Immature natural killer cell (primary cell): ENCODE measurements at regions not wholly inside any gene's neighbourhood (a gene's known extent, or its start where the extent isn't known, plus 50 kb on each side); places are given as distances from the start of the nearest gene placed in this dataset.
A peak's percentile ranks its signal among the peaks of the same experiment; 100 is the strongest.

Experiments
- DNase-seq, 3 donors: peaks; one replicate each; pipeline ENCODE4 v3.0.0; 2022; ENCODE audit warnings: mixed read lengths in 1 of 3
- H3K27ac Mint-ChIP-seq, 6 donors: one replicate each; pipeline ENCODE4 v1.8.0; 2020; ENCODE audit warnings: mixed read lengths in 6 of 6, mild to moderate bottlenecking in 5 of 6, inconsistent platforms in 4 of 6, moderate library complexity in 3 of 6
- H3K27me3 Mint-ChIP-seq, 3 donors: one replicate each; pipeline ENCODE4 v1.8.0; 2020 to 2021; ENCODE audit warnings: low read depth in 3 of 3, mild to moderate bottlenecking in 3 of 3, mixed read lengths in 3 of 3, moderate library complexity in 3 of 3, inconsistent platforms in 1 of 3
- H3K36me3 Mint-ChIP-seq, 3 donors: one replicate each; pipeline ENCODE4 v1.8.0; 2020; ENCODE audit warnings: mixed read lengths in 3 of 3, inconsistent platforms in 2 of 3, mild to moderate bottlenecking in 2 of 3
- H3K4me1 Mint-ChIP-seq, 2 donors: one replicate each; pipeline ENCODE4 v1.8.0; 2020; ENCODE audit warnings: inconsistent platforms in 2 of 2, mild to moderate bottlenecking in 2 of 2, mixed read lengths in 2 of 2, moderate library complexity in 1 of 2
- H3K4me3 Mint-ChIP-seq, 5 donors: one replicate each; pipeline ENCODE4 v1.8.0; 2020; ENCODE audit warnings: mild to moderate bottlenecking in 5 of 5, mixed read lengths in 5 of 5, inconsistent platforms in 3 of 5, moderate library complexity in 3 of 5
- H3K9me3 Mint-ChIP-seq, 6 donors: one replicate each; pipeline ENCODE4 v1.8.0; 2020; ENCODE audit warnings: mild to moderate bottlenecking in 6 of 6, mixed read lengths in 6 of 6, inconsistent platforms in 4 of 6, moderate library complexity in 3 of 6

DNA sequence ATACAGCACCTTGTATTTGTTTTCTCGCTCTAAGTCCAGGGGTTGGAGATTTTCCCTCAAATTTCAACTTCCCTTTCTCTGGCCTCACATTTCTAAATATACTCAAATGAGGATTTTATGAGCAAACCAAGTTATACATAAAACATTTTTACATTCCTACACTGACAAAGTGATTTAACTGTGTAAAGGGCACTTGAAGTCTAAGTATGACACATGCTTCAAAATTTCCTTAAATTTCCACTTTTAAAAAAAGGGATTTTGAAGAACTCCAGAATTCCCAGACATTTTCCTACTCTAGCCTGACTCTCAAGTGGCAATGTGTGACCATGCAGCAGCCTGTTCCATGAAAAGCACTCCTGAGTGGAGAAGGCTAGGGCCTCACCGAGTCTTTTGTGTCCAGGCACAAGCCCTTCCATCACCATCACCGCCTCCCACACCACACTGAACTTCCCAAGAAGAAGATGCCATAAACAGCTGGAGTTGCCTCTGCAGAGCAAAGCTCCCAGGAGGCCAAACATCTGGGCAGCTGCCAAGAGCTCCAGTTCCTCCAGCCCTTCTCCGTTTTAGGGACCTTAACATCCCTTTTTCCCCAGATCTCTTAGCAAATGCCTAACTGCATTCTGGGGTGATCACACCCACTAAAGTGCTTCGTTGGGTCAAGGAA lies 68.9 kb downstream of the NCR2 start:
- Mint-ChIP-seq H3K27ac (no peak overlapping the region), H3K9me3 (peaks cover 0 to 8% (median 3%) of the 10 kb centered on the region in 6 donors), H3K4me3 (no peak overlapping the region), H3K27me3 (peaks cover 5 to 16% (median 5%) of the 10 kb centered on the region in 3 donors), H3K36me3 (peaks cover 0 to 5% (median 0%) of the 10 kb centered on the region in 3 donors), H3K4me1 (no peaks in the 10 kb centered on the region)
- DNase-seq = no peak

DNA sequence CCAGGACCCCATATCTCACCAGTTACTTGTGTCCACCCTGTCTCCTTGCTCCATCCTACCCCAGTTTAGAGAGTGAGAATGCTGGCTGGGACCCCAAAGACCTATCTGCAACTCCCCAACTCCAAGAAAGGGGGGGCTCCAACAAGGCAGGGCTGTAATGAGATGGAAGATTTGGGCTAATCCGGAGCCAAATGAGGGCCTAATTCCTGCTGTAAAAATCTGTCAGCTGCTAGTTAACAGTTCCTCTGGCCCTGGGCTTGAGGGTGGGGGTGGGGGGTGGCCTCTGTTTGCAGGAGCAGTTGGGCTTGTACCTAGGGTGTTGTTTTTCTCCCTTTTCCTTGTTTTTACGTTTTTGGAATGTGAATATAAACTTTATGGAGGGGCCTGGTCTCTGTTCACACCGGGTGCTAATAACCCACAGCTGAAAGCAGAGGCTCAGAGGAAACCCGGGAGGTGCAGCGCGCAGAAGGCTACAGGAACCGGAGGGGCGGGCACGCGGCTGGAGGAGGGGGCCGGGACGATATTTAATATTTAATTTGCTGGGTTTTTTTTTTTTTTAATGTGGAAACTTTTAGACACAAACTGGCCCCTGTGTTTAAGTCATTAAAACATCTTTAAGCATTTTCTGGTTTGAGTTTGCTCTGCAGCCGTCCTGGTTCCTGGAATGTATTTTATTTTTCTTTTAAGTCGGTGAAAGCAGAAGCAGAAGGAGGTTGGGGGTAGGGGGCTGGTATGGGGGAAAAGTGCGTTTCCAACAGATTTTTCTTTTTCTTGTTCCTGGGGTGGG lies 70.7 kb downstream of the NCR2 start:
- no peak for DNase-seq
- Mint-ChIP-seq H3K9me3 (peaks cover 0 to 8% (median 3%) of the 10 kb centered on the region in 6 donors), H3K27ac (no peak overlapping the region), H3K4me3 (no peak overlapping the region), H3K36me3 (peaks cover 0 to 5% (median 0%) of the 10 kb centered on the region in 3 donors), H3K27me3 (peaks cover 3 to 16% (median 9%) of the 10 kb centered on the region in 3 donors), H3K4me1 (no peaks in the 10 kb centered on the region)

DNA sequence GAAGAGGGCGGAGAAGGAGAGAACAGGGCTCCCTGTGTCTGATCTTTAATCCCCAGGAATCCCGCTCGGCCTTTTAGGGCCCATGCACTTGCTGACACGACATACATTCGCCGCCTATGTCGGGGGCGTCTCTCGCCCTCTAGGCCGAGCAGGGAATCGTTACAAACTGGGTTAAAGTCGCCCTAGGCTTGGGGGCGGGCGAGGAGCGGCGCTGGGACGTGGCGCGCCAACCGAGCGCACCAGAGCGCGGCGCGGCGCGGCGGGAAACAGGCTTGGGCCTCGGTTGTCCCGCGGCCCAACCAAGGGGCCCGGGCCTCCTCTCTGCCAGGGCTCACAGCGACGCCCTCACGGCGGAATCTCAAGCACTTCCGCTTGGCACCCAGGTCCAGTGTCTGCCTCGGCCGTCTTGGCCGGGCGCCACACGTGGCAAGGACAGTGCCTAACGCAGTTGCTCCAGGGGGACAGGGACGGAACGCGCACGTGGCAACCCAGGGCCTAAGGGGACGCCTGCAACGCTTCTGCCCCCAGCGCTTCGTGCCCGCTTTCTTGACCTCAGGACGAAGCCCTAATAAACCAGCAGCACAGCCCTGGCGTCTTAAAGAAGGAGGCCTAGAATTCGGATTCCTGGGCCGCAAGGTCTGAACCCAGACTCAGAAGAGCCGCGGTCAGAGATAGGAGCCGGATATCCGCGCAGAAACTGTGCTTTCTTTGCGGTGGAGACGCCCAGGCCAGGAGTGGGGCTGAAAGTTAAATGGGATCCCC lies 71.5 kb downstream of the NCR2 start:
- Mint-ChIP-seq H3K4me3 (no peak overlapping the region), H3K9me3 (peaks cover 0 to 4% (median 0%) of the 10 kb centered on the region in 6 donors), H3K36me3 (no peaks in the 10 kb centered on the region), H3K27me3 (peaks cover 3 to 13% (median 9%) of the 10 kb centered on the region in 3 donors), H3K4me1 (no peaks in the 10 kb centered on the region), H3K27ac (no peak overlapping the region)
- DNase-seq = no peak

DNA sequence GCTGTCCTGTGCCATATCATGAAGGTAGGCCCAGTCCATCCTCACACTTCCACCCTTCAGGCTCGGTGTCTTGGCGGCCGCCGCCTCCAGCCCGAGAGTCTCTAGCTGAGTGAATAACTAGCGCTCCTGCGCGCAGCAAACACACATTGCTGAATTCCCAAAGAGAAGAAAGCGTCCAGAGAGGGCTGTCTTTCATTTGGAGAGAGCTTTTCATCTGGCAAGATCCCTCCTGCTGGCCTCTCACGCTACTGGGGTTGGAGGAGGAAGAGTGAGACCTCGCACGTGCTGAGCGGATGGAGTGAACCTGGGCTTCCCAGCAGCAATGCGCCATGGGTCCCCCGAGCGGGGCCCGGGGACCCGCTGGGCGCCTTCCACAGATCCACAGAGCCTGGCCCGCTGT lies 73.2 kb downstream of the NCR2 start:
- no peak overlapping the region for H3K4me3 Mint-ChIP-seq
- peaks cover 0 to 4% (median 0%) of the 10 kb centered on the region in 6 donors for H3K9me3 Mint-ChIP-seq
- no peaks in the 10 kb centered on the region for H3K4me1 Mint-ChIP-seq
- no peaks in the 10 kb centered on the region for H3K36me3 Mint-ChIP-seq
- no peak for DNase-seq
- peaks cover 8 to 9% (median 8%) of the 10 kb centered on the region in 3 donors for H3K27me3 Mint-ChIP-seq
- peak overlapping the region in 1 of 6 donors; percentile 28 for H3K27ac Mint-ChIP-seq

DNA sequence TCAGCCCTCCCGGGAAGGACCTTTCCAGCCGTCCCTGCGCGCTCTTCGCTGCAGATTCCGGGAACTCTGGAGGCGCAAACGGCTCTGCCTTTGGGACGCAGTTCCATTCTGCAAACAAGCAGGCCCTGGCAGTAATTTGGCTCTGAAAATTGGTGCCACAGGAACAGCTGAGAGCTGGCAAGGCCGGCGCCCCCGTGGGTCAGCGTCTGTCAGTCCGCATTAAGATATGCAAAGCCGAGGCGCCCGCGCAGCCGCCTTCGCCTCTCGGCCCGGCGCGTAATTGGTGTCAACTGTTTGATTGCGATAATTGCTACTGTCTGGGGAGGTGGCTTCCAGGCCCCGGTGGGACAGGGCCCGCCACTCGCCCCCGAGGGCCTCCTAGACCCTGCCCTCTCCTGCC lies 73.6 kb downstream of the NCR2 start:
- DNase-seq = no peak
- H3K9me3 Mint-ChIP-seq = peaks cover 0 to 4% (median 0%) of the 10 kb centered on the region in 6 donors
- H3K27me3 Mint-ChIP-seq = peaks cover 8 to 11% (median 9%) of the 10 kb centered on the region in 3 donors
- H3K36me3 Mint-ChIP-seq = no peaks in the 10 kb centered on the region
- no peak overlapping the region for H3K4me3 Mint-ChIP-seq
- H3K4me1 Mint-ChIP-seq = no peaks in the 10 kb centered on the region
- no peak overlapping the region for H3K27ac Mint-ChIP-seq

DNA sequence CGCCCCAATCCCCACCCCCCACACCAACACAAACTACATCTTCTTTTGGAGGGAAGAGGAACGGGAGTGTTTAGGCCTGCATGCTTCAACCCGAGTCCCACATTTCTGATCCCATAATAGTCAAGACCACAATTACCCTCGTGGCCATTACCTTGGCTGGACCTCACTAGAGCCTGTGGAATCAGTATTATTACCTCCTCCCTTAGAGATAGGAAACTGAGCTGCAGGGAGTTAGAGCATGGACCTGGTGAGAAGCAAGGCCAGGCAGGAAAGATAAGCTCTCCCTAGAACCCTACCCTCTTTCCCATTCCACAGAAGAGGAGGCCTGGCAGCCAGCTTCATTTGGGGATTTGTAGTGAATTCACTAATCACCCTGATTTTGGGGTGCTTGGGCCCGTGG lies 74.1 kb downstream of the NCR2 start:
- H3K27ac Mint-ChIP-seq = no peak overlapping the region
- H3K9me3 Mint-ChIP-seq = peaks cover 0 to 4% (median 0%) of the 10 kb centered on the region in 6 donors
- peaks cover 8 to 15% (median 9%) of the 10 kb centered on the region in 3 donors for H3K27me3 Mint-ChIP-seq
- H3K36me3 Mint-ChIP-seq = no peaks in the 10 kb centered on the region
- H3K4me1 Mint-ChIP-seq = no peaks in the 10 kb centered on the region
- no peak overlapping the region for H3K4me3 Mint-ChIP-seq
- no peak for DNase-seq

DNA sequence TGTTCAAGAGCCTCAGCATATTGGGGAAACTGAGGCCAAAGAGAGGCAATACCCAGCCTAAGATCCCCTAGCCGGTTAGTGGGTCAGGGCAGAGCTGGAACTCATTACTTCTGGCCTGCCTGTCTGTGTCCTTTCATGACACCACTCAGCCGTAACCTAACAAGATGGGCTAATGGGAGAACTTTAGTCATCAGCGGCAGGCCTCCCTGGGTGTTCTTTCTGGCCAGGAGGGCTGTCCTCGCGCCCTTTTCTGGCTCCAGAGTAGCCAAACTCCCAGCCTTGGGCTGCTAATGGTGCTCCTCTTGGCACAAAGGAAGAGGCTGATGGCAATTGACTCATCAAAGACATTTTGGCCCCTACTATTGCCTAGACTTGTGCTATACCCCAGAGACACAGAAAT lies 76.6 kb downstream of the NCR2 start:
- Mint-ChIP-seq H3K27ac (no peak overlapping the region), H3K27me3 (peaks cover 9 to 31% (median 11%) of the 10 kb centered on the region in 3 donors)

DNA sequence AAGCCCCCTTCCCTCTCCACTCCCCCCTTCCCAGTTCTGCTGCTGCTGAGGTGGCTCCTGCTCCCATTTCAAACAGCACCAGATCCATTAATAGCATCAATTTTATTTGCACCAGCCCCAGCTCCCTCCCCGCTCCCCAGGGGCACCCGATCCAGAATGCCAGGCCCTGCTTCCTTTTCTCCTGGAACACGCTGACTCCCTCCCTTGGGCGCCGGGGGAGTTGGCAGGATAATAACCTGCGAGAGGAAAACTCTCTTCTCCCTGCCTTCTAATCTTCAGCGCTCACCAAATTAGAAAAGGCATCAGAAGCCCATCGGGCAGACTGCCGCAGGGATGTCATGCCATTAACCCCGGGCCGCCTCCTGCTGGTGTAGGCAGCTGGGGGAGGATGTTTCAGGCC lies 77.8 kb downstream of the NCR2 start:
- no peaks in the 10 kb centered on the region for H3K36me3 Mint-ChIP-seq
- no peak overlapping the region for H3K27ac Mint-ChIP-seq
- DNase-seq = no peak
- H3K27me3 Mint-ChIP-seq = peaks cover 12 to 34% (median 19%) of the 10 kb centered on the region in 3 donors
- H3K4me1 Mint-ChIP-seq = no peaks in the 10 kb centered on the region
- no peaks in the 10 kb centered on the region for H3K9me3 Mint-ChIP-seq
- no peak overlapping the region for H3K4me3 Mint-ChIP-seq

More for the DNA sequence above, 76.6 kb downstream of the NCR2 start:
- Mint-ChIP-seq H3K4me3 (no peak overlapping the region), H3K36me3 (no peaks in the 10 kb centered on the region), H3K4me1 (no peaks in the 10 kb centered on the region), H3K9me3 (no peaks in the 10 kb centered on the region)
- no peak for DNase-seq

DNA sequence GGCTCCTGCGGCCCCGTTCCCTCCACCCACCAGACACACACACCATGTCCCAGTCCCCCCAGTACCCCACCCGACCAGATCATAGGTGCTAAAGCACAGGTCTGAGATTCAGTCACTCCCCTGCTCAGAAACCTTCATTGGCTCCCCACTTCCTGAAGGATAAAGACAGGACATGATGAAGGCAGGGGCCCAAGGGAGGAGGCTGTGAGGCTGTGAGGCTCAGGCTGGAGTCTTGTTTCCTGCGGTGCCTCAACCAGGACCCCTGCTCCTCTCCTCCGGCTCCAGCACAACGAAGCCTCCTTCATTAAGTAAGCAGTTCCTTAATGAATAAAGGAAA lies 81.1 kb downstream of the NCR2 start:
- Mint-ChIP-seq H3K27me3 (peaks cover 13 to 49% (median 17%) of the 10 kb centered on the region in 3 donors), H3K27ac (no peak overlapping the region), H3K4me1 (no peaks in the 10 kb centered on the region), H3K4me3 (no peak overlapping the region), H3K36me3 (no peaks in the 10 kb centered on the region), H3K9me3 (no peaks in the 10 kb centered on the region)
- DNase-seq = no peak

DNA sequence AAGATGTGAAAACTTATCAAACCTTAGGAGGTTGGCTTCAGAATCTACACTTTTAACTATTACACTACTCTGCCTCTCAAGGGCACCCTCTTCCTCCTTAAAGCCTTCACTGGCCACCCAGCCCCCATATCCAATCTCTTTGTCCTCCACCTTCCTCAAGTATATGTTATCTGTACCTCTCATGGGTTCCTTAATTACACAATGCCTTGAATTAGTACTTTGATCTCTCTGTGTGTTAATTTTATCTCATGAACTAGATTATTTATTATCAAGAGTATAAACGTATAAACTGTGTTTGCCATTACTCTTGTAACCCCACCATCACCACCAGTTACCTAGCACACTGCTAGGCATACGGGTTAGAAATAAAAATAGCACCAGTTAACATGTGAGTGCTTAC lies 83.3 kb downstream of the NCR2 start:
- Mint-ChIP-seq H3K9me3 (no peaks in the 10 kb centered on the region), H3K4me1 (no peaks in the 10 kb centered on the region), H3K27me3 (peaks cover 13 to 46% (median 20%) of the 10 kb centered on the region in 3 donors), H3K36me3 (no peaks in the 10 kb centered on the region), H3K4me3 (no peak overlapping the region), H3K27ac (no peak overlapping the region)
- DNase-seq = no peak

DNA sequence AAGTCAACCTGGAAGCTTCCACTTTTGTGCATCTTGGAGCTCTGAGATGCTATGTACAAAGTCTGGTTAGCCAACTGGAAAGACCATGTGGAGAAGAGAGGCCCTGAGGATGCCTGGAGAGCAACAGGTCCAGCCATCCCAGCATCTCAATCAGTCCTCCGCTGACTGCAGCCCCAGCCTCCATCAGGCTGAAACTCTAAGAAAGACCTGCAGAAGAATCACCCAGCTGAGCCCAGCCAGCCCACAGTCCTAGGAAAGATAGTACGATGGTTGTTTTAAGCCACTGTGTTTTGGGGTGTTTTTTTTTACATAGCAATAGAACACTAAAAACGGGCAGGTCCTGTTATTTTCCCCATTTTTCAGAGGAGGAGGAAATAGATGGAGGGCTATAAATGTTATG lies 84.0 kb downstream of the NCR2 start:
- H3K4me3 Mint-ChIP-seq = no peak overlapping the region
- DNase-seq = no peak
- peaks cover 13 to 40% (median 20%) of the 10 kb centered on the region in 3 donors for H3K27me3 Mint-ChIP-seq
- no peaks in the 10 kb centered on the region for H3K4me1 Mint-ChIP-seq
- no peaks in the 10 kb centered on the region for H3K36me3 Mint-ChIP-seq
- H3K27ac Mint-ChIP-seq = no peak overlapping the region
- no peaks in the 10 kb centered on the region for H3K9me3 Mint-ChIP-seq

DNA sequence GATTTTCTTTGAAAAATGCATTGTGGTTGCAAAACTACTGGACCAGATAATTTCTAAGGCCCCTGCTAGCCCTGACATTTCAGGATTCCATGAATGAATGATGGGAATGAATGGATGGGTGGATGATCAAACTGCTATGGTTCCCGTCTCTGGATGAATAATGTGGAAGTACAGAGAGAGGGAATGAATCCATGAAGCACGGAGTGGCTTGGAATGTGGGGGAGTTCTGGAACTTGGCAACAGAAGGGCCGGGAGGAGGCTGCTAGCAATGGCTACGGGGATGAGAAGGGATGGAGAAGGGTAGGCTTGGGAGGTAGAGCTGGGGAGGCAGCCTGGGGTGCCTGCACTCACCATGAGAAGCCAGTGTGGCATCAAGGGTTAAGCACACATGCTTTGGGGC lies 84.8 kb downstream of the NCR2 start:
- no peaks in the 10 kb centered on the region for H3K9me3 Mint-ChIP-seq
- no peaks in the 10 kb centered on the region for H3K4me1 Mint-ChIP-seq
- H3K36me3 Mint-ChIP-seq = no peaks in the 10 kb centered on the region
- no peak for DNase-seq
- H3K27me3 Mint-ChIP-seq = peaks cover 13 to 34% (median 20%) of the 10 kb centered on the region in 3 donors
- no peak overlapping the region for H3K27ac Mint-ChIP-seq
- H3K4me3 Mint-ChIP-seq = no peak overlapping the region

DNA sequence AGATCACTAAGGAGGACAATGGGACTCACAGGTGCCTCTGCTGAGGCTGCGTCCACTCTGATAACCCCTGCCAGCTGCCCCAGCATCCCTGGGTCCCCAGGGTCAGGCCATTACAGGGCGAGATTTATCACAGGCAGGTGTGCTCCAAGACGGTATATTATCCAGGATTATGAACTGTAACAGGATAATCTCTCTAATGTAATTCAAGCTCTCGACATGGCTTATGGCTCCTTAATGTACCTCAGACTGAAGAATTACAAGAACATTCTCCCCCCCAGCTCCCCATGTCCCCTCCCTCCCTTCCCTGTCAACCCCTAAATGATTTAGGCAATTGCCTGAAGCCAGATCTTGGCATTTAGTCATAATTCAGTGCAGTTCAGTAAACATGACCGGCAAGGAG lies 86.8 kb downstream of the NCR2 start:
- Mint-ChIP-seq H3K4me1 (peaks cover 0 to 1% of the 10 kb centered on the region in 2 donors), H3K9me3 (no peaks in the 10 kb centered on the region), H3K27ac (no peak overlapping the region), H3K36me3 (no peaks in the 10 kb centered on the region), H3K27me3 (peaks cover 15 to 21% (median 15%) of the 10 kb centered on the region in 3 donors), H3K4me3 (no peak overlapping the region)
- no peak for DNase-seq

DNA sequence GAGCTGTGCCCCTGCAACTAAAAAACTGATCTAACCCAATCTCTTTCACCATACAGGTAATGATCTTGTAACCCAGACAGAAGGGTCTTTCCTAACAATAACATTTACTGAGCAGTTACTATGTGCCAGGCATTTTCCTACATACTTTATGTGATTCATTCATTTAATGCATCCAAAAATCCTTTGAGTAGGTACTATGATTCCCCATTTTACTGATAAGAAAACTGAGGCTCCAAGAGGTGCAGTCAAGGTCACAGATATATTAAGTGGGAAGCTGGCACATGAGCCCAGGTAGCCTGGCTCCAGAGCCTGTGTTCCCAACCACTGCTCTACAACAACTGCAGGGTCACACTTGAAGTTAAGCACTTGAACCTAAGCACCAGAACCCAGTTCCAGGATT lies 87.6 kb downstream of the NCR2 start:
- no peak overlapping the region for H3K27ac Mint-ChIP-seq
- DNase-seq = no peak
- no peaks in the 10 kb centered on the region for H3K9me3 Mint-ChIP-seq
- H3K4me1 Mint-ChIP-seq = peaks cover 0 to 2% of the 10 kb centered on the region in 2 donors
- peaks cover 9 to 16% (median 13%) of the 10 kb centered on the region in 3 donors for H3K27me3 Mint-ChIP-seq
- no peak overlapping the region for H3K4me3 Mint-ChIP-seq
- H3K36me3 Mint-ChIP-seq = no peaks in the 10 kb centered on the region
